NCI-H226 (cell line): ENCODE measurements at regions not wholly inside any gene's neighbourhood (a gene's known extent, or its start where the extent isn't known, plus 50 kb on each side); places are given as distances from the start of the nearest gene placed in this dataset.

Experiments used
- DNase-seq: peaks from one replicate; pipeline ENCODE4 v3.0.0-alpha.2; 2015

DNA sequence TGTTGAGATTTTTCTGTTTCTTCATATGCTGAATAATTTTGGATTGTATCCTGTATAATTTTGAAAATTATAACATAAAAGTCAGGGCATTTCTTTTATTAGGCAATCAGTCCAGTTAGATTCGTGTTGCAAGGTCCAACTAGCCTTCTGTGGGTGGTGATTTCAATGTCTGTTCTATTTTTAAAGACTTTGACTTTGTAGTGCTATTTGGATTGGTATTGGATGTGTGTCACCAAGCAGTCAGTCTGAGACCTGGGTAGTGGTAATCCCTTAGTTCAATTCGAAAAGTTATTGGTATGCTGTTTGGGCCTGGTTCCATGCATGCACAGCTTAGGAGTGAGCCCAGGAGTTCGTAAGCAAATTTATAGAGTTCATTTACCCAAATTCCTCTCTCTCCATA is 82.2 kb downstream of the EPDR1 start:
- DNase-seq: no peak

DNA sequence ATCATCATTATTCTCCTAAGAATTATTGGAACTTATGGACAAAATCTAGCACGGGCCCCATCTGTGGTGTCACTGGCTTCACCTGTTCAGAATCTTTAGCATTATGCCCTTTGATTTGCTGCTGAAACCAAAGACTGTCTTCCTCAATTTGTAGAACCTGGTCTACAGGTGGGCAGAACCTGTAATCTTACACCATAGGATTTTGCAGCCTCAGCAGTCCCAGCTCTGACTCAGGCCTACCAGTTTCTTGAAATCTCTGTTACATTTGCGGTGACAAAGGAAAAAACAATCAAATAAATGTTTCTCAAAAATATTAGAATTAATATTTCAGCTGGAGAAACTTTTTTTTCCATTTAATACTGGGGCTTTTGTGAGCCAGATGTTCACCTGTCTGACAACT is 86.1 kb downstream of the EPDR1 start:
- no peak for DNase-seq

DNA sequence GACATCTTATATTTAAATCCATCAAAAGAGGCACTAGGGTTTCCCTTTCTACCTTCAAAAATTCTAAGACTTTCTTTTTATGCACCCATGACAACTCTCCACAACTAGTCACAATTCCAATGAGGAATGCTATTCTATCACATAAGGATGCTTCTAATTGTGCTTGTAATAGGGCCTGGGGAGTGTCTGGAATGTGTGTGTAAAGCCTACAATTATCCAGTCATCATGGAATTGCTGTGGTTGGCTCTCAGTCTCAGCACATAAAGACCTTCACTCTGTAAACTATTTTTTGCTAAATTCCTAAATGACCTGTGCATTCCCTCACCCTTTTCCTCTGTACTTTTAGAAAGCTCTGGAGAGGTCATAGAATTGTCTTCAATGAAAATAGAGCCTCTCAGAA is 86.7 kb downstream of the EPDR1 start:
- no peak for DNase-seq

DNA sequence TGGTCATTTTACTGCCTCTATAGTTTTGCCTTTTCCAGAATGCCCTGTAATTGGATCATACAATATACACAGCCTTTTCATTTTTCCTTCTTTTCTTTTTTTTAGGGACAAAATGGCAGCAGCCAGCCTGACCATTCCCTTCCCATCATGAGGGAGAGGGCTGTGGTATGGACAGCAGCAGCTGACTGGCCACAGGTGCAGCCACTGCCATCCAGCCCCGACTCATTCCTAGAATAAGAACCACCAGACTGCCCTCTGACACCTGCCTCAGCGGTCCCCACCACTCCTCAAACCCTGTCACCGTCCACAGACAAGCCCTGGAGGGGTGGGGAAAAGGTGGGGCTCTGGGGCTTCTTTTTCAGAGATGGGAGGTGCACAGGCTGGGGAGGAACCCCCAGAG is 92.8 kb downstream of the EPDR1 start:
- DNase-seq: no peak

DNA sequence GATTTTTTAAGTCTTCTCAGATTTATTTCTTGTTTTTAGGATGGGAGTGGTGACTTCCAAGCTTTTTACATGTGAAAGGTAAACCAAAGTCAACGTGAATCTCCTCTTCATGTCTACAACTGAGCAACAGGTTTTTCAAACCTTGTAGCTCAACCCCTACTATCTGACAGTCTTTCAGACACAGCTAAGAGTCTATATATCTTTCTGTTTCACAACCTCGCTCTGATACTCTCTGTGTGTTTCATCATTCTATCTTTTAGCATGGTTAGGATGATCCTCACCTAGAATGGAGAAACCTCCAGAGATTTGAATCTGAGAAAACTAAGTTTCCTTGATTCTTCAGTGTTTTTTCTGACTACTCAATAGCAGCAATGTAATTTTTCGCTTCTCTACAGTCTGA is 96.1 kb downstream of the EPDR1 start:
- no peak for DNase-seq

DNA sequence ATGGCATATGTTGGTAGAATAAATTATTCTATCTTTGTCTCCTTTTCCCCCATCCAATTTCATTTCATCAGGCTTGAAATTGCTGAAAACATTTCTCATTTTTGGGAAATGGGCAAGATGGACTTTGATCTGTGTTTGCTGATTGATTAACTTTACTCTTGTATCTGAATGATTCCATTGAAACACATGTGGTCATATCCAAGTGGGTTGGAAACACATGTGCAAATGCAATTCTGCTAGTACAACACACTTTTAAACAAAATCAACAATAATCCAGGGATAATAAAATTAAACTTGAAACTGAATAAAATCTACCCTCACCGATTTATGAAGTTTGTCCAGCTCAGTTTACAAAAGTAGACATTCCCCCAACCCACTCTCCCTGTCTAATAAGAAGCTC is 96.9 kb downstream of the EPDR1 start:
- DNase-seq: no peak

DNA sequence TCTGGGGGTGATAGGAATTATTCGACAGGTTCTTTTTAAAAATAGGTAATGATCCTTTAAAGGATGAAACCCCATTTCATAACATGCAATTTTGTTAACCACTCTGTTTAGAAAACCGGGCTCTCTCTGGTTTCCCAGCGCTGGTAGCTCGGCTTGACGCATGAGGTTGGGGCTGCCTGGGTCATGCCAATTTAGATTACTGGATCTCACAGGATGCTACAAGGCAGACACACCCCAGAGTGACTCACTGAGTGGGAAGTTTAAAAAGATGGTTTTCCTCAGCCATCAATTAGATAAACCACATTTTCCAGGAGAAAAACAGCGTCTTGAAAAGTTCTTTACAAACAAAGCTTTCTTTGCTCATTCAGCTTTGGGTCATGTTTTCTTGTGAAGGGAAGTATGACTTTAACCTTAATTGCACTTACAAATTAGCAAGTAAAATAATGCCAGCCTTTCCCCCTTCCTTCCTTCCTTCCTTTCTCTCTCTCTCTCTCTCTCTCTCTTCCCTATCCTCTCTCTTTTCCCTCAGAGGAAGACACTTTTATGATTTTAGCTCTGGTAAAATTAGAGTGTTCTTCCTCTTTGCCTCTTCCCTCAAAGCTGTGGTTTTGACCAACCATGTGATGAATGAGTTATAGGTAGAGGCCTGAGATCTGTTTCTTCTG is 99.8 kb downstream of the EPDR1 start:
- peak; percentile 38 for DNase-seq

DNA sequence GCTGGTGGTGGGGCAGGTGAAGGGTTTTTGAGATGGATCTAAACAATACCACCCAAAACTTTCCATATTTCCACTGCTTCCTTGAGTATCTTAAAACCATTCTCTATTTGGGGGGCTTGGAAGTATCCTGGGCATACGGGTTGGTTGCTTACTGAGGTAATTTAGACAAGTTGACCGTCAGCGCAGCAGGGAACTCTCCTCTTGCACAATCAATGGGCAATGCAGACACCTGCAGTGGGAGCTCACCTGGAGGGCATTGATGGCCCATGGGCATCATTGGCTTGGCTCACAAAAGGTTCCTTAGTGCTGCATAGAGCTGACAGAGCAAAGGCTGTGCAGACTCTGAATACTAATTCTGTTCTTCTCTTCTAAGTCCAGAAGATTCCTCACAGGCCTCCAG is 101.5 kb downstream of the EPDR1 start:
- no peak for DNase-seq

DNA sequence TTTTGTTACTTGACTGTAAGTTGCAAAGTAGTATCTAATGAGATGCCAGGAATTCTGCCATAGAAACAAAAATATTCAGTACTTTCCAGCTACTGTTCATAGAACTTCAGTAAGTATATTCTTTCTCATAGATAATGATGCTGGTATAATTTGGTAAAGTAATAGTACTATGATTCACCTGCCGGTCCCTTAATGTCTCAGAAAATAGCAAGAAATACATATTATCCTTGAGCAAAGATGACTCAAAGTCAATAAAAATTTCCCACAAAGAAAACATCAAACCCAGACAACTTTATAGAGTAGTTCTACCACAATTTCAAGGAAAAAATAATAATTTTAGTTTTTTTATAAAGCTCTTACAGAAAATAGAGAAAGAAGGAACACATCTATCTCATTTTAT is 105.4 kb downstream of the EPDR1 start:
- no peak for DNase-seq

DNA sequence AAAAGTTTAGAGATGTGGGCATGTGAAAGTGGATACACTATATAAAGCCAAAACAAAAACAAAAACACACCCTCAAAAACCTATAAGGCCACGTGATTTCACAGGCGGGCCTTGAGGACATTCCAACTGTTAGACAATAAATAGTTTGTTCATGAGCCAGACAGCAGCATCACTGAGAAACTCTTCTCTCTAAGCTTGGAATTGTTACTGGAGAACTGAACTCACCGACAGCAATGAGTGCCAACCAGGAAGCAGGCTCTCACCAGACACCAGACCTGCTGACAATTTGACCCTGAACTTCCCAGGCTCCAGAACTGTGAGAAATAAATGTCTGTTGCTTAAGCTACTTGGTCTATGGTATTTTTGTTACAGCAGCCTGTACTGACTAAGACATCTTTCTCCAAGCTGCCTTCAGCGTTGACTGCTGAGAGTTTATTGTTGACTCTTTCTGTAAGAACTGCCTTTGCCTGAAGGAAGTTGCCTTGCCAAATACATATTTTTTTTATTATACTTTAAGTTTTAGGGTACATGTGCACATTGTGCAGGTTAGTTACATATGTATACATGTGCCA is 107.5 kb downstream of the EPDR1 start:
- no peak for DNase-seq

DNA sequence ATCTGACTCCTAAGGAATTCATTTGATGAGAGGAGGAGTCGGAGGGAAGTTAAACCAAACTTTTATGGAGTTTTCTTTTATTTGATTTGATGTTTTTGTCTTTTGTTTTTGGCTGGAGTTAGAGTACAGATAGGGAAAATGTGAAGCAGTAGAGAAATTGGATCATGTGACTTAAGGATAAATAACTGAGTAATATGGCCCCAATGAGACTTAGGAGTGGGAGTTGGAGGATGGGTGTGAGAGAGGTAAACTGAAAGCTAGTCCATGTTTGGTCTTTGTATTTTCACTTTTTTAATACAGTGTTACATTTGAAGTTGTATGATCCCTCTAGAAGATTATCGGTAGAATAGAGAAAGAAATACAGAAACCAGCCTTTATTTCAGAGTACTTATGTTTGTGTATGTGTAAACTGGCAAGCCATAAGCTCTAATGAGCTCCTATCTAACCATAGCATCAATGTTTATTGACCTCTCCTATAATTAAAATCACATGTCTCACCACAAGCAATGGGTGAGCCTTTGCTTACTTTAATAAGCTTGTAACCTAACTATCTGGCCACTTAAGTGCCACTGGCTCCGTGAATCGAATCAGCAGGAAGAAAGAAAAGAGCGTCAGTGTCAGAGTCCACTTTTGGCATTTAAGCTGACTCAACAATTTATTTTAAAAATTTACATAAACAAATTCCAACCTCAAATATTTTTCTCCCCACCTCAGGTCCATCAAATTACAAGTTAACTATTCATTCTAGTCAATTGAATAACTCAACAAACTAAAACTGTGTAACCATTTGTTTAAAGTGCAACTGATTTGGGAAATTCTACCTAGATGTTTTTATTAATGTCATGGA is 113.8 kb downstream of the EPDR1 start:
- no peak for DNase-seq

DNA sequence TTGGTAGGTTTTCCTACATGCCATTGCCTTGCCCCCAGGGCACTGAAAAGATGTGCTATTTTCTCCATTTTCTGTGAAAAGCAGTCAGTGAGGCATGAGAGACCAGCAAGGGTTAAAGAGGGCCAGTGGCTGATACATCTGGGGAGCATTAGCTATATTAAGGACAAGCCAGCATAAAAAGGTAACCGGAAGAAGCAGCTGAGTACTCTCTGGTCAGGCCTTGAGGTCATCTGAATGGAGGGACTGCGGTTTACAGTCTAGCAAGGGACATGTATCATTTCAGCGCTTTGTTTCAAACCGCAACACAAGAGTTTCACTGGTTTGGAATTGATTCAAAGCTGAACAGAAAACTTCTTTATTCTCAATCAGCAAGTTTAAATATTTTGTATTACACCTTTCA is 120.4 kb downstream of the EPDR1 start:
- DNase-seq: no peak

DNA sequence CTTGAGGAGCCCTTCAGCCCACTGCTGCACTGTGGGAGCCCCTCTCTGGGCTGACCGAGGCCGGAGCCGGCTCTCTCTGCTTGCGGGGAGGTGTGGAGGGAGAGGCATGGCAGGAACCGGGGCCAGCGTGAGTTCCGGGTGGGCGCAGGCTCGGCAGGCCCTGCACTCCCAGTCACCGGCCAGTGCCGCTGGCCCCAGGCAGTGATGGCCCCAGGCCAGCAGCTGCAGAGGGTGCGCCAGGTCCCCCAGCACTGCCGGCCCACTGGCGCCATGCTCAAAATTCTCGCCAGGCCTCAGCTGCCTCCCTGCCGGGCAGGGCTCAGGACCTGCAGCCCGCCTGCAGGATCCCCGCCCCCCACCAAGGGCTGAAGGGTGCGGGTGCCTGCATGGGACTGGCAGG is 128.4 kb upstream of the STARD3NL start:
- DNase-seq: no peak

DNA sequence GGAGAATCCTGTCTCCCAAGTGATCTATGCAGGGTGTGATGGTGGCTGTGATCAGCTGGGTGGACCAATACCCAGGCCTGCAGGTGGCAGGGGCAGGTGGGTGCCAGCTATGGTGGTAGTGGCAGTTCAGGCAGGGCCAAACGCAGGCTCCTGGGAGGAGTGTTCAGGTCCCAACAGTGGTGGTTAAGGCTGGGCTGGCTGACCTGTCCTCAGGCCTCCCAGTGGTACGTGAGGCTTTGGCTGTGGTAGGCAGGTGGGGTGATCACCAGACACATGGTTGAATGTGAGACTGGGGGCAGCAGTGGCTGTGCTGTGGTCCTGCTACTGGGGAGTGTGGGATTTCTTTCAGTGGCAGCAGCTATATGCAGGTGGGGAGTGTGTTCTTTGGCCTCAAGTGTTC is 126.7 kb upstream of the STARD3NL start:
- no peak for DNase-seq

DNA sequence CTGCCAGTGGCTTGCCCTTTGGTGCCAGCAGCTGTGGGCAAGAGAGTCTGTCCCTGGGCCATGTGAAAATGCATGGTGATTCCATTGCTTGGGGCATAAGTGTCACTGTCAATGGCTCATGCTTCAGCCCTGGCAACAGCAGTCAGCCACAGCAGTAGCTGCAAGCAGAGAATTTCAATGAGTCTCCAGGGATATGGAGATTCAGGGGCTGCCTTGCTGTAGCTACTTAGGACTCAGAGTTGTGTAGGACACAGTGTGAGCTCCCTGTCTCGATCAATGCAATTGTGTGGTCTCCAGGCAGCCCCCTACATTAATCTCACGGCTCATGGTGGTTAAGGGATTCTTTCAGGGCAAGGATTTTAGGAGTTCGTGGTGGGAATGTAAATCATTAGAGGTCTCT is 126.3 kb upstream of the STARD3NL start:
- no peak for DNase-seq

DNA sequence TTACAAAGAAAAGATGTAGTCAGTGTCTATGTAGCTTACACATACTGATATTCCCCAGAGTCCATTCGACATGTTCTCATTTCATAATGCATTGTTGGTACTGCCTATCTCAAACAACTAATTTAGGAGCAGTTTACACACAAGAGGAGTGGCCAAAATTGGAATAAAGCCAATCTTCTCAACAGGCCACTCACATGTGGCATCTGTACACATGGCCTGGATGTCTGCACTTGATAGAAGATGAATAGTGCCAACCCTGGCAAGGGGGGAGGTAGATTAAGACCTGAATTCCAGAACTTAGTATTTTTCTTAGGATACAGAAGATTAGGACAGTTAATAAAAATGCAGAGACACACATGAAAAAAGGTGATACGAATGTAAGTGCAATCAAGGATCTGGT is 125.3 kb upstream of the STARD3NL start:
- DNase-seq: no peak

DNA sequence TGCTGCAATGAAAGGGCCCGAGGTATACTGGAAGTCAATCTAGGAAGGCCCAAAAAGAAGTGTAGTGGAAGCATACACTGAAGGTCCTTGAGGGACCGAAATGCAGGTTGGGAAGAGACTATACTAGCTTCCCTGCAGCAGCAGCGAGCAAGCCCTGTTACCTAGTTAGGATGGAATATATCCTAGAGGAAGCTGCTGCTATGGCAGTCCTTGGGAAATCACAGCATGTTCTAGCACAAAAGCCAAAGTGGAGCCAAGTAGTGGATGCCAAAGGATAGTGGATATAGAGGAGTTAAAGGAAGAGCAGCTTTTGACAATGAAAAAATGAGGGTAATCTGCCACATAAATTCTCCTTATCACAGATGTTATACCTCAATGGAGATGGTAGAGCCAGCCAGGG is 123.8 kb upstream of the STARD3NL start:
- no peak for DNase-seq

DNA sequence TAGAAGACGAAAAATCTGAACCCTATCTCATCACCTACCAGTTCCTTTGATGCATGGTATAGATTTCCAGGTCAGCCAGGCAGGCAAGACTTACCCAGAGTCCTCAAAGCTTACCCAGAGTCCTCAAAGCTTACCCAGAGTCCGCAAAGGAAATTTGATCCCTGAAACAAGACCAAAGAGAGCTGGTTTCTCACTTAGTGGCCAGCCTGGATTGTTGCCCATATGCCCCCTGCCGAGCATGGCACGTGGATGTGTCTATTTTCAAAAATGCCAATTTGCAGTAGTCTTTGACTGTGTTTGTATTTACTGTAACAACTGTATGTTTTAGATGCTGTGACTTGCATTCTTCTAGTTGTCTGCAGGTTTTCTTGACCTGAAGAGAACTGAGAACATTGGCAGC is 120.2 kb upstream of the STARD3NL start:
- no peak for DNase-seq

DNA sequence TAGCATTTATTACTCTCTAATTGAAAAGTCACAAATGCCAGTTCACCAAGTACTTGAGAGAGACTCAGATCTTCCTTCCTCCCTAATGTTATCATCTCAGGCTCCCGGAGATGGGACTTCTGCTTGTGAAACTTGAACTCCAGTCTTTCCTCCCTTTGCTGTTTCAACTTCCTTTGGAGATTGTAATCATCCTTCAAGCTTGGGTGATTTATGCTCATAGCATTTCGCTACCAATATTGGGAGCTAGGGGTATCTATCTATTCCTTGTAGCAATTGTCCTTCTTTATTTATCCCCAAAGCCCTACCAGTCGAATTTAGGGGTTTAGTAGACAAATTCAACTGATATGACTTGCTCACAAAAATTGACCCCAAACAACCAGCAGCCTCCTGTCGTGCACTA is 117.9 kb upstream of the STARD3NL start:
- no peak for DNase-seq

DNA sequence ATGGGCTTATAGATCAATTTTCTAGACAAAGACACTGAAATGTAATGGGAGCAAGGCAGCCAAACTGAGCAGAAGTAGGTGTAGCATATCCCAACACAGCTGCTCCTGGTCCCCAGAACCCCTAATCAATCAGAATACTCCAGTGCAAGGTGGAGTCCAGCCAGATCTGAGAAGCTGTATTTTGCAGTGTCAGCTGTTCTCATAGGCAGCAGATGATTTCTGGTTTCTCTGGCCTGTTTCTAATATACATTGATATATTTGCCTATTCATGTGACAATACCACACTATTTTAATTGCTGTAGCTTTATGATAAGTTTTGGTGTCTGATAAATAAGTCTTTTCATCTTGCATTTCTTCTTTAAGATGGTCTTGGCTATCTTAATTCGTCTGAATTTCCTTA is 117.4 kb upstream of the STARD3NL start:
- DNase-seq: no peak

DNA sequence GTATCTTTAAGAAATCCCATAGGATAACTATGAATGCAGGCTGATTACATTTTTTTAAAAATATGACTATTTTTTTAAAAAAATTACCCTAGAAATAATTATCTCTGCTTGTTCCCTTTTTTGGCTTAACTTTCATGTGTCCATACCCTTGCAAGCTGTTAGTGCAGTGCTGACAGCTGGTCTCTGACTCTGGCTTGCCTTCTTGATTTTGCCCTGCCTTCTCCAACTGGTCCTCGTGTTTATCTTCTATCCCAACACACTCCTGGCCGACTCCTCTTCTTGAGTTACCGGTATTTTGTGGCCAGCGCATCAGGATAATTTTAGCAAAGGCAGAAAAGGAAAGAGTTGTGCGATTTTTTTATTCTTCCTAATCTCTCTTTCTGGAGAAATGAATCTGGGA is 111.7 kb upstream of the STARD3NL start:
- DNase-seq: no peak

DNA sequence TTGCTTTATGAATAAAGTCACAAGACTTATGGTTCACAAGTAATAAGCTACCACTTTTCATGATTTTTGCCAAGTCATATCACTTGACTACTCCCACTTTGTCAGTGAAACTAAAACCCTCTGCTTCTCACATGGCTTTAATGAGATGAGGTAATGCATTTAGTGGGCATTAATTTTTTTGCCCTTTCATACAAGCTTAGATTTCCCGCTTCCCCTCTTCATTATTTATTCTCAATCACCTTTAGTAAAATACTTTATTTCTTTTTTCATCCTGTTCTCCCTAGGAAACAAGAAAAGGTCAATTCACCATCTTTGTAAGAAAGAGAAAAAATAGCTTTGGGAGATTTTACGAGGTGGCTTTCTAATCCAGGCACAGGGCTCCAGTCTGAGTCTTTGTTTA is 109.6 kb upstream of the STARD3NL start:
- DNase-seq: no peak

DNA sequence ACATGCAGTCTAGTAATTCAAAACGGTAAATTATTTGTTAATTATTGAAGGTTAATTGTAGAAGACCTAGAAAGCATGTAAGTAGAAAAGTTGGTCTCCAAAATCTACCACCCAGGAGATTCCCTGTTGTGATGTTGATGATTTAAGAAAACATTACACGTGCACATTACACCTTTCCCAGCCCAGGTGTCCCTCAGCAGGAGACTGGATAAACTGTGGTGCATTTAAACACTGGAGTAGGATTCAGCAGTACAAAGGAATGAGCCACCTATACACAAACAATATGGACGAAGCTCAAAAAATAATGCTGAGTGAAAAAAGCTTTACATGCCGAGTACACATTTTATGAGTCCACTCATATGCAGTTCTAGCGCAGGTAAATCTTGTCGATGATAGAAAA is 109.0 kb upstream of the STARD3NL start:
- no peak for DNase-seq

DNA sequence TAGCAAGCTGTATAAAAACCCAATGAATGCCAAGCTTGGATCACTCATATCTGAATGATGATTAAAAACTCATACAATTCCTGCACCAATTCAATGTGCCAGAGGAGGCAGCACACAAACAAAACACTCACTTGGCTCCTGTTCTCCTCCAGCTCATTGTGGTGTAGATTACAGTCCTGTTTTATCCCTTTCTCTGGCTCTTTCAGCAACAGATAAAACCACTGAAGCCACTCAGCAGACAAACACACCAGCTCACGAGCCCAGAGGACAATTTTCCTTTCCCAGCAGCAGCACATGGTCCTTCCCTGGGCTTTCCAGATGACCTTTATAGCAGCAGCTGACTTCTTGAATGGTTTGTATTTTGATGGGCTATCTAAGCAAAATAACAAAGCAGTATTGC is 107.3 kb upstream of the STARD3NL start:
- no peak for DNase-seq

DNA sequence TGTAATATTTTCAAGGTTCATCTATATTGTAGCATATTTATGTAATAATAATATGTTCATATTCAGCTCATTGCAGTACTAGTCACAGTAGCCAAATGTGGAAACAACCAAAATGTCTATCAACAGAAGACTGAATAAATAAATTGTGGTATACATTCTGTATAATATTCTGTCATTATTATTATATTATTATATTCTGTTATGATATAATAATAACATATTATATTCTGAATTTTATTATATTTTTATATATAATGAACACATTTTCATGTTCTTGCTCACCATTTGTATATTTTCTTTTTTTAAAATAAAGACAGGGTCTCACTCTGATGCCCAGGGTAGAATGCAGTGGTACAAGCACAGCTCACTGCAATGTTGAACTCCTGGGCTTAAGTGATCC is 91.2 kb upstream of the STARD3NL start:
- DNase-seq: no peak
